Posterior vena cava (tissue), 2 donors: ENCODE measurements at regions not wholly inside any gene's neighbourhood (a gene's known extent, or its start where the extent isn't known, plus 50 kb on each side); places are given as distances from the start of the nearest gene placed in this dataset.
A peak's percentile ranks its signal among the peaks of the same experiment; 100 is the strongest.
"Not testable (repeated sequence)": the region's sequence is repeated elsewhere in the genome, so short reads cannot be mapped to it uniquely, and the experiment has no call there.

ENCODE experiments used
- DNase-seq: peaks from one replicate; pipeline ENCODE4 v3.0.0-alpha.2; 2020; ENCODE audit warnings: low spot score
- intact Hi-C, 2 donors: fragments of 100-400 bp; cut with DNase I; formaldehyde crosslinking; loops; one replicate each; pipeline versions ENCODE4 v1.14.1 to v1.14.2; 2022 to 2023
- donor health status: DM: yes; HTN: yes; CAD: no.
- donor health status: DM: yes; HTN: yes; CAD: no.

- intact Hi-C loops = no loop called here
- DNase-seq = no peak
Observed at GRCh38 chr1:47491341-47491753, 53.5 kb downstream of the FOXD2 start.

GRCh38 chr1:47495176-47495713 is 57.4 kb downstream of the FOXD2 start:
- DNase-seq = no peak
- intact Hi-C loops = no loop called here

DNA sequence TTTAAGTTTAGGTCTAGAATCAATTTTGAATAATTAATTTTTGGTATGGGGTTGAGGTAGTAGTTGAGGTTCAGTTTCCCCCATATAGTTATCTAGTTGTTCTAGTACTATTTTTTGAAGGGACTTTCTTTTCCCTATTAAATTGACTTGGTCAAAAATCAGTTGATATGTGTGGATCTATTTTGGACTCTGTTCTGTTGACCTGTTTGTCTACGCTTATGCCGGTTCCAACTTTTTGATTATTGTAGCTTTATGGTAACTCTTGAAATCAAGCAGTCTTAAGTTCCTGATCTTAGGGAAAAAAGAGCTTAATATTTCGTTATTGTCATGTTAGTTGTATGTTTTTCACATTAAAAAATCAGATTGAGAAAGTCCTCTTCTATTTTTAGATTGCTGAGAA is 60.7 kb downstream of the FOXD2 start:
- intact Hi-C loops = no loop called here
- no peak for DNase-seq

GRCh38 chr1:47501069-47501468 is 63.2 kb downstream of the FOXD2 start:
- intact Hi-C loops = loop anchor here in 1 of 2 donors (10.0 kb wide), 1 partner anchor 214 kb away; no protein-coding TSS in a partner anchor
- no peak for DNase-seq

- intact Hi-C loops = loop anchor here in 1 of 2 donors (10.0 kb wide), 1 partner anchor 212 kb away; no protein-coding TSS in a partner anchor
- no peak for DNase-seq
Observed at GRCh38 chr1:47502746-47503370, 65.0 kb downstream of the FOXD2 start.

DNA sequence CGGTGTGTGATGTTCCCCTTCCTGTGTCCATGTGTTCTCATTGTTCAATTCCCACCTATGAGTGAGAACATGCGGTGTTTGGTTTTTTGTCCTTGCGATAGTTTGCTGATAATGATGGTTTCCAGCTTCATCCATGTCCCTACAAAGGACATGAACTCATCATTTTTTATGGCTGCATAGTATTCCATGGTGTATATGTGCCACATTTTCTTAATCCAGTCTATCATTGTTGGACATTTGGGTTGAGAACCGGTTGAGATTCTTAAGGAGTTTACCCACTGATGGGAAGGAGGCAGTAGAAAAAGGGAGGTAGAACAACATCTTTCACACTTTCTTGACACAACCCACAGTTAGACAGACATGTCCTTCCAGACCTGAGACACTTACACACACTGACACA is 67.0 kb downstream of the FOXD2 start:
- not testable (repeated sequence) for DNase-seq
- intact Hi-C loops = loop anchor here in 1 of 2 donors (10.0 kb wide), 1 partner anchor 210 kb away; no protein-coding TSS in a partner anchor

- intact Hi-C loops = loop anchor here in 1 of 2 donors (10.0 kb wide), 1 partner anchor 210 kb away; no protein-coding TSS in a partner anchor
Observed at GRCh38 chr1:47505267-47505666, 67.4 kb downstream of the FOXD2 start.

GRCh38 chr1:47506053-47506452 is 68.2 kb downstream of the FOXD2 start:
- no peak for DNase-seq
- intact Hi-C loops = loop anchor here in 1 of 2 donors (10.0 kb wide), 1 partner anchor 209 kb away; no protein-coding TSS in a partner anchor

More at GRCh38 chr1:47505267-47505666, 67.4 kb downstream of the FOXD2 start:
- no peak for DNase-seq

- no peak for DNase-seq
- intact Hi-C loops = loop anchor here in 1 of 2 donors (10.0 kb wide), 1 partner anchor 208 kb away; no protein-coding TSS in a partner anchor
Observed at GRCh38 chr1:47507144-47507543, 69.3 kb downstream of the FOXD2 start.

- intact Hi-C loops = loop anchor here in 1 of 2 donors (10.0 kb wide), 1 partner anchor 207 kb away; no protein-coding TSS in a partner anchor
- peak; percentile 84 for DNase-seq
Observed at GRCh38 chr1:47507881-47508701, 70.2 kb downstream of the FOXD2 start.

- intact Hi-C loops = loop anchor here in 1 of 2 donors (10.0 kb wide), 1 partner anchor 206 kb away; no protein-coding TSS in a partner anchor
- no peak for DNase-seq
Observed at GRCh38 chr1:47508702-47509431, 71.0 kb downstream of the FOXD2 start.

- intact Hi-C loops = no loop called here
- DNase-seq = no peak
Observed at GRCh38 chr1:47510282-47510811, 72.5 kb downstream of the FOXD2 start.

- no peak for DNase-seq
- intact Hi-C loops = no loop called here
Observed at GRCh38 chr1:47511825-47512224, 74.0 kb downstream of the FOXD2 start.

GRCh38 chr1:47513393-47513792 is 75.5 kb downstream of the FOXD2 start:
- intact Hi-C loops = no loop called here
- DNase-seq = no peak

DNA sequence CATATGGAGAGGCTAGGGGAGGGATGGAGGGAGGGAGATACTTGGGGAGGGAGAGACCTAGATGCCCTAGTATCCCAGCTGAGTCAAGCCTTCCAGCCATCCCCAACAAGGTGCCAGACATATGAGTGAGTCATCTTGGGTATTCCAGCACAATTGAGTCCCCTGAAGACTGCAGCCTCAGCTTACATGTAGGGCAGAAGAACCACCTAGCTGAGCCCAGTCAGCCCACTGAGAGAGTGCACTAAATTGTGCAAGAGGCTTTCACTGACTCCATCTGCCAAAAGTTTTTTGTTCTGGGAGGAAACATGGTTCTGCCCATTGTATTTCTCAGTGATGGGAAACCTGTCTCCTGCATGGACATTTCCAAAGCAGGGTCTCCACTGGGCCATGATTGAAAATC is 76.4 kb downstream of the FOXD2 start:
- intact Hi-C loops = no loop called here
- no peak for DNase-seq

GRCh38 chr1:47515164-47515789 is 77.4 kb downstream of the FOXD2 start:
- intact Hi-C loops = no loop called here
- DNase-seq = no peak

GRCh38 chr1:47517946-47518345 is 80.1 kb downstream of the FOXD2 start:
- intact Hi-C loops = no loop called here
- DNase-seq = no peak

DNA sequence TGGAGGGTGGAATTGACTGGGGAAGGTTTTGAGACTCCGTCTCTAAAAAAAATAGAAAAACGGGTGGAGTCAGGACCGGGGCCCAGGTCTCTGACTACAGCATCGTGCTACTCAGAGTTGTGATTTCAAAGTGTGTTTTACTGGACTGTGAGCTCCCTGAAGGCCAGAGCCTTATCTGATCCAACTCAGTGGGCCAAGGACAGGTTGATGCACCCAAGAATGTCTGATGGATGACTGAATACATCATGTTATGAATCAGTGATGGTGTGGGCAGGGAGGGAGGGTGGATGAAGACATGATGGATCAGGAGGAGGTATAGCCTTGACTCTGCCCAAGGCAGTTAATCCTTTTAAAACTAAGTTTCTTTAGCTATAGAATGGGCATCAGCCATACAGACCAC is 81.6 kb downstream of the FOXD2 start:
- intact Hi-C loops = no loop called here
- no peak for DNase-seq

- intact Hi-C loops = no loop called here
- no peak for DNase-seq
Observed at GRCh38 chr1:47519971-47520370, 82.1 kb downstream of the FOXD2 start.
